ENCODE measurements at regions not wholly inside any gene's neighbourhood (a gene's known extent, or its start where the extent isn't known, plus 50 kb on each side); places are given as distances from the start of the nearest gene placed in this dataset.
A peak's percentile ranks its signal among the peaks of the same experiment; 100 is the strongest.

DNA sequence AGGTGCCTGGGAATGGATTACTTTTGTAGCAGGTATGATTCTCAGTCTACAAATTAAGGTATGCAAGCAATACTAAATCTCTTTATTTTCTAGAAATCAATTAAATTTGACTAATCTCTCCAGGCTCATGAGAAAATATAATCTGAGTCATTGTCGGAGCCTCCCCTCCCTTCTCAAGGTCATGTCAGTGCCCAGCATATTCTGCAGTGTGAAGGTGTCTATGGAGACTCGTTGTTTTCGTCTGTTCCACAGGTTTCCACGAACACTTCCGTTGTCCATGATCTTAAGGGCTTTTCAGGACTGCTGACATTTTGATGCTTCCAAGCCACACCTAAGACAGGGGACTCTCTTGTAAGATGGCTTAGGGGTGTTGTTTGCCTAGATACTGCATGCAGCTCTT is 56.6 kb upstream of the SCOC start:
- no peak for DNase-seq

DNA sequence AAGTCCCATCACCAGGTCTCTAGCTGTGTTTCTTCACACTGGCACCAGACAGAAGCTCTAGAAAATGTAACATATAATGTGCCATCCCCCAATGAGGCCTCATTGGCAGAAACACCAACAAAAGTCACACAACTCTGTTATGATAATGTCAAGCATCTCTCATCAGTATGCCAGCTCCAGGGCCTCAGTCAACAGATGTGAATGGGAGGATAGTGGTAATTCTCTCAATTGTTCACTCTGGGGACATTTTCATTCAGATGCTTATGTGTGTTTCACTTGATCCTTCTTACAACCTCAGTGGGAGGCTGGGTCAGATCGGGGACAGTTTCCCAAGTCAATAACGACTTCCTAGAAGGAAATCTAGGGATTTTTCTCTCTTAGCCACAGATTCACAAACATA is 57.5 kb upstream of the SCOC start:
- DNase-seq: no peak

DNA sequence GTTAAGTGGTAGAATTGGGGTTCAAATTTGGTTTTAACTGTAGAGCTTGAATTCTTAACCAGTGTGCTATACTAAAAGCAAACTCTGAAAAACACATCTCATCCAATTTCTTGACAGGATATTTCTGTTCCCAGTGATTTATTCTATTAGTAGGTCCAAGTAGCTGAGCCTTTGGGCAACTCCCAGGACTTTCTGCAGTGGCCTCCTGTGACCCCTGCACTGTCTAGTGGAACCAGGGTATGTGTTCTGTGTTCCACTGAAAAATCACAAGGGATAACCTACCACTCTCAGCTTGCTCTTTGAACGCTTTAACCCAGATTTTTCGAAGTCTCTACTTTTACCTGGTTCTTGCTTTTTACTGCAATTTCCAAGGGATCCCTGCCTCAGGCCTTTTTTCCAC is 58.0 kb upstream of the SCOC start:
- no peak for DNase-seq

DNA sequence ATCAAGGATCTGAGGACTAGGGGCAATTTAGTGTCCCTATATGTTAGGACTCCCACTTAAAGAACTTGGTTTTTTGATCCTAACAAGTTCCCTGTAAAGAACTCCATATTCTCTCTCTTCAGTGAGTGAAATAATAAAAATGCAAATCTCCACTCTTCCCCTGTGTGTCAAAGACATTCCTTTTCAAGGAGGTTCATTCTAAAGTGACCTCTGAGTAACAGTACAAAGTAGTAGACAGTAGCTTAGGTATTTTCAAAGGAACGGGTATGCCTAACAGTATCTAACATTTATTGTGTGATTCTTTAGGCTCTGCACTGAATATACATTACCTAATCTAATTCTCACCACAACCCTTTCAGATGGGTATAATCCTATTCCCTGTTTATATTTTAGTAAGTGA is 58.4 kb upstream of the SCOC start:
- no peak for DNase-seq

DNA sequence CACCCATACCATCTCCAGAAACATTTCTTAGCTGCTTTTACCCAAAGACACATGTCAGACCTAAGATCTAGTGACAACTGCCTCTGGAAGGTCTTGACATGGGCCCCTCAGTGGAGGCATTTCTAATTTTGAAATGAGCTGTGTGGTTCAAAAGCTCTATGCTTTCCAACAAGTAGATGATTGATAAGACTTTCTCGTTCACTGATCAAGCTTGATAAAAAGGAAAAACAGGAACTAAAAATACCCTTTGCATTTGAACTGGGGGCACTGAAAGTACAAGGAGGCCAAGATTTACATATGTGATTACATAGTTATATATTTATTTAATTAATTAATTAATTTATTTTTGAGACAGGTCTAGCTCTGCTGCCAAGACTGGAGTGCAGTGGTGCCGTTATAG is 61.3 kb upstream of the SCOC start:
- no peak for DNase-seq

DNA sequence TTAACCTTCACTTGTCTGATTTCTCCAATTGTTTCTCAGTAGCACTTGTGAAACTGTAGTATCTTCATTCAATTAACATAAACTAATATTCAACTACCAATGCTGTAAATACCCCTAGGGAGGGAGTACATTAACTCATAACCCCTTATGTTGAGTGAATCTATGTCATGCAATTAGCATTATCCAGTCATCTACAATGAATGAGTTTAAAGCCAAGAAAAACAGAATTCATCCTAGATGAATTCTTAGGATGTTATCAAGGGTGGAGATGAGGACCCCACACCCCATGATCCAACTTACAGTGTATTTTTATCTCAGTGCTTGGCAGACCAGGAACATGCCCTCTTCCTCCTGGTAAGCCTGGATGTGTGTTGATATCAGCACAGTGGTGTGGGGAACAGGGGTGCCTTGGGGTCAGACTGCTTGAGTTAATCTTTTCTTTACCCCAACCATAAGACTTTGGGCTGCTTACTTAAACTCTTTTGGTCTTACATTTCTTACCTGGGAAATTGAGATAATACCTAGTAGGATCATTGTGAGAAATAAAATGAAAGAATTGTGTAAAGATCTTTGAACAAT is 62.1 kb upstream of the SCOC start:
- no peak for DNase-seq

DNA sequence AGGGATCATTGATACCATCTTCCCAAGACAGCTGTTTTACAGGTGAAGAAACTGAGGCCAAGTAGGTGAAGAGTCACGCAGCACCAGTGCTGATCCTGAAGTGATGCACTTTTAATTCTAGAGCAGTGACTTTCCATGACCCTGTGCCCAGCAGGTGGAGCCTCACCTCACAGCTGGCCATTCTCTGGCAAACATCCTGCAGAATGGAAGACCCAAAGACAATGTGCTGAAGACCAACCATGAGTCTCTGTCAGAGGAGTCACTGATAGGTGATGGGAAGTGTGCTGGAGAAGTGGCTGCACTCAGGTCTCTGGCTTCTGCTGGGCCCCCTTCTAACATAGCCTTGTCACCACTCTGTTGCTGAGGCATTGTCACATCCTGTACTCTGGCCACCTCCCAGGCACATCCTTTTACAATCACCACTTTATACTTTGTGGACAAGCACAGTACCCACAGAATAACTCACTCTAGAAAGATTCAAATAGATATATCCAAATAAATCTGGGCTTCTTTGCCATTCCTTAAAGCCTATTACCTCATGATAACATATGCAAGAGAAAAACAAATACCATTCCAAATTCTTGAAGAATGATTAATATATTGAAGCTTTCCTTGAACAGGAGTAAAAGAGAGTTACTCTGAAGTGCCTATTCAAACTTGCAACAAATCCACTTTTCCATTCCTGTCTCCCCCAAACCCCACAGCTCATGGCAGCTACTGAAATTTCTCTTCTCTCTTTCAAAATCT is 64.1 kb upstream of the SCOC start:
- no peak for DNase-seq

DNA sequence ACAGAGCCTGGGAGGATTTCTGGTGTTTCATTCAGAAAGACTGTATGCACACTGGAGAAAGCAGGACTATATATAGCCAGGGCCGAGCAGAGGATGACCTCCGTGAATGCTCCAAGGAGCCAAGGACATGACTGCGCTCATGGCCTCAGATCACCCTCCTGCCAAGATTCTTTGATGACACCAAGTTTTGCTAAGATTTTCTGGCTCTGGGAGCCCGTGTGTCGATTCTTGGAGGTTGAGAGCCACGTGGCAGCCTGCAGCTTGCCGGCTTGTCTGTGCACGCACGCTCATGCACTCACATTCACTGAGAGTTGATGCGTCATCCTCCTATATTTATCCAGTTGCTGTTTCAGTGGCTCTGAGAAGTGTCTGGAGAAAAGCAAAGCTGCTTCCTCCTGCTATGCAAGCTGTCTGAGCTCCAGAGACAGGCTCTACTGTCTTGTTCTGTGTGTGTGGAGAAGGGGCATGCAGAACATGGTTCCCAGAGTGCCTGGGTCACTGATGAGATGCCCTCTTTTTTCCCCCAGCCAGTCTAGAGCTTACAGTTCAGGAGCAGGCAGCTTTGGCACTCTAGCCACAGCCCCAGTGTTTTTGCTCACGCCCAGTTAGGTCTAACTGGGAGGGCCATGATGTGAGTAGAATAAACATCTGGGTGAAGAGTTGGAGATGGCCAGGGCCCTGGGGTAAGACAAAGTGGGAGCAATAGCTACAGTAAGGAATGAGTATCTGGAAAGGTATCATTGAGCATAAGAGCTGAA is 64.9 kb upstream of the SCOC start:
- DNase-seq: peak; percentile 44

DNA sequence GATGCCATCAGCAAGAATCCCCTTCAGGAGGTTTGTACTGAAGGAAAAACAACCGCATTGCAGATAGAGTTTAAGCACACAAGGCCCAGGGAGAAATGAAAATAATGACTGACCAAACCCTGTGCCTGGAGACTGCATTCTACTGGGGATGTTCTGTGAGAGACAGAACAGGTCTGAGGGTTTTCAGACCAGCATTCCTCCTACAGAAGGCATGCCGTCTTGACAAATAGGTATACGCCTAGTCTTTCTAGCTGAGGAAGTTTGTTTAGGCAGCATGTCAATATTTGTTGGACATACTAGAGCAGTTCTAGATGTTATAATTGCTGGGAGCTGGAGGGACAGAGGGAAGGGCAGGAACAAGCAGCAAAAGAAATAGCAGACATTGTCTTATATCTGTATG is 68.4 kb upstream of the SCOC start:
- no peak for DNase-seq

DNA sequence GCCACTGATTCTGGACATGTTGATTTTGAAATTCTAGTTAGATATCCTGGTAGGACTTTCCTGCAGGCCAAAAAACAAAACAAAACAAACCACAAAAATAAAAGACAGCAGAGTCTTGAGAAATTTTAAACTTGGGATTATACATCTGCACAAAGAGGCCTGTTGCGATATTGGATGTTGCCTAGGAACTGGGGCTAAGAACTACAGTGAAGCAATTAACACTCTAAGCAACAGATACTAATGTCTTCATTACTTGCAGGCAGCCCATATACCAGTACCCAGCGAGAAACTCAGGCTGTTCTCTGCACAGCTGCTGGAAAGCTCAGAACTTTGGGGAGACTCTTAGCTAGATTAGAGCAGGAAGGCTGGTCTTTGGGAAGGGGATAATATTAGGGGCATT is 69.1 kb upstream of the SCOC start:
- no peak for DNase-seq

DNA sequence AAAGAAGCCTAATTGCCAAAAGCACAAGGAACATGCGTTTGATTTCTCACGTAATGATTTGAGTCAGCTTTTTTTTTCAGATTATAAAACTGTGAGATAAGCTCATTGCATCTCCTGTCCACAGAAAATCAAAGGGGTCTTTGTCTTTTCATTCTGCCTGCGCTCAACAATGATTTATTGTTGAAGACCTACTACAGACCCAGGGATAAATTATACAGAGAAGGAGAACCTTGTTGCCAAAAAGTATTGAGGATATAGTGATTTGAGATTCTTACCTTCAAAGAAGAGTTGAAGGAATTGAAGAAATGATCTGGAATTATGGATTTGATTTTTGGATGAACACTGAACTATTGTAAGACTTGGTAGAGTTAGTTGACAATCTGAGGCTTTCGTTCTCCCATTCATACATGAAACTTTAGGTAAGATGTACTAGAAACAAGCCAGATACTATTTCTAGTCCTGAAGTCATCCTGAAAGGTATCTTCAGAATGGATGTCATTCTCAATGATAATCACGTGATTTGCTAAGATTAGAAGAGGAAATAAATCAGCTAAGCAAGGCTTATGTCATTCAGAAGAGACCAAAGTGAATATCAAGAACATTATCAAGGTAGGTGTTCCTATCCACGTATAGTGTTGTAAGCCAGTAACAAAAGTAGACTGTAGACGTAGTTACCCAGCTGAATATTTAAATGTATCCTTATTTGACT is 71.1 kb upstream of the SCOC start:
- DNase-seq: no peak

DNA sequence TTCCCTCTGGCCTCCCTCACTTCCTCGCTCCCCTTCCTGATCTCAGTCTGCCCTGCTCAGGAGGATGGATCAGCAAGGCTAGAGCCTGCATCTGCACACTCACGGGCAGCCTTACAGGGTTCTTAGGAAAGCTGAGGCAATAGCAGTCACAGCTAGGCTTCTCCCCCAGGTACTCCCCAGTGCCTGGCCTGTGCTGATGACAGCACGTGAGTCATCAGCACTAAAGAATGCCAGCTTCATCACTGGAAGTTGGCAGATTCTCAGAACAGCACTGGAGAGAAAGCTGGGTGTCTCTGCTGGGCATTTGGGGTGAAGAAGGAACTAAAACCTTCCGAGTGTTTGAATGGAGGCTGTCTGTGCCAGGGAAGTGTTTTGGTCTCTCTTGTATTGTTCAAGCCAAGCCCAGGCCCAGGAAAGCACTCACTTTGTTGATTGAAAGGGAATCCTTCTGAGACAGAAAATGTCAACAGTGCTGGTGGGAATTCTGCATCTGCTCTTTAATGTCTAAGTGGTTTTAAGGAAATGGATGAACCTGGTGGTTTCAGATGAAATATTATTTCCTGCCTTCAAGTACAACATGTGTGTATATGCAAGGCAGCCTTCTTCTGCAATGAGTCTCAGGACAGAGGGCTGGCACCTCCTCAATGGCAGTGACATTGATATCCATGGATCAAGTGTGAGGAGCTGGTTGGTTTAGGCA is 73.0 kb upstream of the SCOC start:
- no peak for DNase-seq

DNA sequence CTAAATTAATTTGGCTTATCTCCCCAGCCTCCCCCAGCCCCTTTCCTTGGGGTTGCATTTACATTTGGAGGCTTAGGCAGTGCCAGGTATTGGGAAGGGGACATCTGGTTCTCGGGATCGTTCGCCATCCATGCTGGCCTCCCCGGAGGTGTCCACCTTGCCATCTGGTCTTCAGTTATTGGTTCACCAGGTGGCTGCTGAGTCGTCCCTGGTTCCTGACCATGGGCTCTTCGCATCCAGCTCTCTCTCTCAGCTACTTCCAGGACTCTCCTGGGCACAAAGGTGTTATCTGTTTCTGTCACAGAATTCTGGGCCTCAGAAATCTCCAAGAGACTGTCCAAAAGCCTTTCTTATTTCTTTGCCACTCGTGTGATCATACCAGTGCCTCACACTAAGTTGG is 75.4 kb upstream of the SCOC start:
- DNase-seq: no peak

DNA sequence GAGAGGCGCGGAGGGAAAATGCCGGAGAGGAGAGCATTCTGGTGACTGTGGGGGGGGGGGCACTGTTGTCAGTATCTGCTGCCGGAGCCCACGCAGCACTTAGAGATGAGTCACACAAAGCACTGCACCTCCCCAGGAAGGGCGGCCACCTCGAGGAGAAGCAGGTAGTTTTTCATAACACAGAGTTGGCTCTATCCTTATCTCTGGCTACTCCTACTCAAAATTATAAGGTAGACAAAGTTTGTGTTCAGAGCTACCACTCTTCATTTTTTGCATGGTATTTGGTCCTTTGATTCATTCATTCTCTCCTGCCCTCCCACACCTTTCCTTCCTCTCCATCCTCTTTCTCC is 76.2 kb upstream of the SCOC start:
- DNase-seq: no peak

DNA sequence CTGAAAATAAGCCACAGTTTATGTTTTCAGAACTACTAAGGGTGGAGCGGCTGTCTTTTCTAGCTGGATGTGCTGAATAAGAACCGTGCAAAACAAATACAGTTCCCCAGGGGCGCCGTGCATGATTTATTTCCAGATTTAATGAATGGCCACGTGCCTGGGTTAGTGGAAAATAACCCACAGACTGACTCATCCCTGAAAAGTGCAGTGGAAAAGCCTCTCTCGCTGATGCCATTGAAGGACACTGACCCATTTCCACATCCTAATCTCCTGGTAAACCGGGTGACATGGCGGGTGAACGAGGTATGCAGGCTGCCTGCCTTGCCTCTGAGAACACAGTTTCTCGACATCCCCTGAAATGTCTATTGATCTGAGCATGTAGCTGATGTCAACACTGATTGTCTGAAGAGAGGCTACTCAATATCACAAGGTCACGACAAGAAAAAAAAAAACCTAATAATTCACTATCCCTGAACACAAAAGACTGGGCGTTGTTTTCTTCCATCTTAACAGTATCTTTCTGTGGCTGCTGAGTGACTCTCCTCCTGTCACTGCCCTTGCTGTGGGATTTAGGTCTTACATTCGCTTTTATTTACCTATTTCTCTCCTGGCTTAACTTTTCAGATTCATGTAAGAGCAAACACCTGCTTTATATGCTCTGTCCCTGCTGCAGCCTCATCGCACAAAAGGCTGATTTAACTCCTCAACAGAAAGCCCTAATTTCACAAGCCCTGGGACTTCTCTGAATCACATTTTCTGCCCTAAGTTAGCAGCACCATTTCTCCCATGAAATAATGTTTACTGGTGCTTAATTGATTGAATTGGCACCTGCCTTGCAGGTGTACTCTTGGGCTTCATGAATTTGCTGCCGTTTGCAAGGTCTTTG is 76.9 kb upstream of the SCOC start:
- DNase-seq: peak; percentile 42

DNA sequence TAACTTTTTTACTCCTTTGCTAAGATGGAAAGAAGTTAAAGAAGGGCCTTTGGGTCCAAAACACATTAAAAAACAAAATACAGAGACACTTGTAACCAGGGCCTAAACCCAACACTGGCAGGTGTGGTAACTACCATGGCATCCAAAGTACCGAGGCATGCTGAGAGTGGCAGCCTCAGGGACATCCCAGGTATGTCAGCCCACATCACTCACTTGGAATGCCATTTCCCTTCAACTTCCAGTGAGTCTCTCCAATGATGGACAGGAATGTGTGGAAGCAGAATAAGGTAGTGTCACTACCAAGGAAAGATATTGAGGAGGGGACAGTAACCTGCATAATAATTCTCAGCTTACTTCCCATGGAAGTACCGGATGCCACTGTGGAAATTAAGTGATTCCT is 79.5 kb upstream of the SCOC start:
- DNase-seq: no peak

DNA sequence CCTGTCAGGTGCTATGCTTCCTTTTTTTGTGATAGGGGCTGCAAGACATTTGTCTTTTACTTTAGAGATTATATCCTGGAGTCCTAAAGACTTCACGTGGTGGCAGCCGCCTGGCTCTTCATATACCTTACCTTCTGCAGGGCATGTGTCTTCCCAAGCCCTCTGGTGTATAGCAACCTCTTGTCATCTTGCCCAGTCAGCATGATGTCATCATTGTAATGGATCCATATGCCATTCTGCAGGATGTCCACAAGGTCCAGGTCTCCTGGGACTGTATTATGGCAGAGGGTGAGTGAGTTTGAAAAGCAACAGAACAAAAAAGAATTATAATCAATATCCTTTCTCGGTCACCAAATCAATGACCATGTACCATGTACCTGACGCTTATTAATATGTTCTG is 82.2 kb upstream of the SCOC start:
- no peak for DNase-seq

DNA sequence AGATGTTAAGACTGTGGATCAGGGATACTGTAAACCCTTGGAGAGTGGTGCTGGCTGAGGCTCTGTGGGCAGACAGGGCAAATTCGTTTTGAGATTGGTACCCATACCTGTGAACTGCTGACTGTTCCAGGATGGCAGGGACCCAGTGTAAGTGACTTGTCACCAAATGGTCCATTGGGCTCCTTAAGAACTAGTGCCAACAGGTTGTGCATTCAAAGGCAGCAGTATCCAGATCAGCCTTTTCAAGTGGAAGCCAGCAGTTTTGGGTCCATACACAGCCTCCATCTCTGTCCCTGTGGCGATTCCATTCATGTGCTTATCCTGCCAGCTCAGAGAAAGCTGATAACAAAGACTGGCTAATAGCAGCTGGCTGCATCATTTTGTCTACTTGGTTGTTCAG is 84.0 kb upstream of the SCOC start:
- DNase-seq: no peak

DNA sequence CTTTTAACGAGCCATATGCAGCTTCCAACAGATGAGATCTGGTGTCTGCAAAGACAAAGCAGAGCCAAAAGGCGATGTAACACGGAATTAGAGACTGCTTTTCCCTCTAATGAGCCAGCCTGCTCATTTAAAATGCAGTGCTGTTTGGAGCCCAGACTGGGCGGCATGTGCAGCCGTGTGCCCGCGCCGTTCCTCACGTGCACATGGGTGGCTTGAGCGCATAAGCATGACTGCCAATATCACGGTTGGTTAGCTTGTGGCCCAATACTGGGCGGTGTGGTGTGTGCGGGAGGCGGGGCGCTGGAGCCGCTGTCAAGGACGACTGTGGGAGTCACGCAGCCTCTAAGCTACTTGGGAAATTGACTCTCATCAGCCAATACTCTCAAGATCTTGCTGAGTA is 87.0 kb upstream of the SCOC start:
- no peak for DNase-seq

DNA sequence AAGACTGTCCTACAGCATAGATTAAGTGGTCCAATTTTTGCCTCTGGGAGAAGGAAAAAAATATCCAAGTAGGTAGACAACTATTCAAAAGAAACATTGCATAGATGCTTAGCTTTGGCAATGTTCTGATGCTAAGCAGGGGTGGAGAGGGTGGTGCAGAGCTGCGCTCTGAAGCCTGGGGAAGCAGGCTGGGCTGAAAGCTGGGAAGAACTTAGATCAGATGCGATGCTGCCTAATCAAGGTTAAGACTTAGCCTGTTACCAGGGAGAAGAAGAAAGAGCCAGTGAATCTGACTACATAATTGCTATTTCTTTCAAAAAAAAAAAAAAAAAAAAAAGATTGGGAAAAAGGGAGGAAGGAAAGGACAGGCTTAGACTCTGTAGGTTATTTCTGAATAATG is 89.0 kb upstream of the SCOC start:
- no peak for DNase-seq

DNA sequence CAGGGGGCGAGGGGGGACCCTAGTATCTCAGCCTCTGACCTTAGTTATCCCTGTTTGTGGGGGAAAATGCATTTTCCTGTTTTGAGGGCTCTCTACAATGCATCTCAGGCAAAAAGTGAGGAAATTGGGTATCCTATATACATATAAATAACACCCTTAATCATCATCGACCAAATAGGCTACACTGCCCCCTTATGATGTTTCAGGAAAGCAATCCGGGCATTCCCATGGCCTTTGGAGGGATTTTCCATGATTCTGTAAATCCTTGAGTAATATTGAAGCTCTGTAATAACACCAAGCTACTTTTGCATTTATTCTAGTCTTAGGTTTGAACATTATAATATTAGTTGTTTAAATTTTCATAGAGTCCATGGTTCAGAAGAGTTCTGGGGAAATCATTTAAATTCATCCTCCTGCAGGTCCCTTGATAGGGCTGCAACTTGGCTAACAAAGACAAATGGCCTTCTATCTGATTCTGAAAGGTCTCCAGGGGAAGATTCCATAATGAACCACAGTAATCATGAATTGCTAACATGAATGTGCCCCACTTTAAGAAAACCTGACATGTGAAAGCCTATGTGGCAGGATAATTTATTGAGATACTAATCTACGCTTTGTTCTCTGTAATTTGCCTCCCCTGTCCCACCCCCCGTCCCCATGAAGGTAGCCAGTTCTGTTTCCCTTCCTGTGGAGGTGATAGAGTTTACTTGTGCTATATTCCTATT is 91.5 kb upstream of the SCOC start:
- DNase-seq: no peak

DNA sequence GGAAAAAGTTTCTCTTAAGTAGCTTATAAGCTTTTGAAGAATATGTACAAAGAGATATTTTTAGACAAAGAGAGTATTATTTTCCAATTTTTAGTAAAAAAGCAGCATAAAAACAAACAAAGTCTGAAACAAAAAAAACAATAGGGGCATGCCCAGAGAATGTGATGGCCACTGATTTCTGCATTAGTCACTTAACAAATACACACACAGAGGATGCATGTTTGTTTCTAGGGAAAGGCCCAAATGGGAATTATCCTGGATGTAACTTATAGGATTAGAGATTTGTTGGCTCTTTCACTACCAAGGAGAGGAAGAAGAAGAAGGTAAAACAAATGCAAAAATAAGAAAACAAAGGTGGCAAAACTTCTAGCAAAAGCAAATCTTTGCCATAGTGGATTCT is 95.9 kb upstream of the SCOC start:
- no peak for DNase-seq

Data from right hindlimb (tissue), 1 donor.